ENCODE measurements at regions not wholly inside any gene's neighbourhood (a gene's known extent, or its start where the extent isn't known, plus 50 kb on each side); places are given as distances from the start of the nearest gene placed in this dataset.

- TF ChIP-seq GATA3 (IDR thresholded peaks at IDR 0.05; ENCODE audit: low read depth, low read length) (no peak), GATA2 (IDR thresholded peaks at IDR 0.05; ENCODE audit: low read depth, low read length) (no peak)
Observed at GRCh38 chr2:83323038-83323437, 1136.0 kb downstream of the SUCLG1 start.

All from SH-SY5Y (cell line).